ENCODE measurements at regions not wholly inside any gene's neighbourhood (a gene's known extent, or its start where the extent isn't known, plus 50 kb on each side); places are given as distances from the start of the nearest gene placed in this dataset.

GRCh38 chr12:27899151-27899661, 73.3 kb downstream of the PTHLH start (continued):
- TF ChIP-seq GABPA (IDR thresholded peaks at IDR 0.05; ENCODE audit: low read depth, low read length) (no peak), GABPA (CRISPR knock-in tag; IDR thresholded peaks at IDR 0.05; ENCODE audit: low read depth) (no peak; the same call in 1 of the 2 replicates), ZNF224 (CRISPR knock-in tag; IDR thresholded peaks at IDR 0.05) (no peak), MBNL3 (CRISPR knock-in tag; conservative IDR thresholded peaks at IDR 0.05) (no peak), ZNF121 (CRISPR knock-in tag; IDR thresholded peaks at IDR 0.05) (peak; percentile 58; the same call in 1 of the 2 replicates), ZNF607 (CRISPR knock-in tag; IDR thresholded peaks at IDR 0.05; ENCODE audit: borderline replicate concordance) (no peak), THYN1 (CRISPR knock-in tag; IDR thresholded peaks at IDR 0.05; ENCODE audit: borderline replicate concordance, low read depth) (no peak), SNRNP70 (IDR thresholded peaks at IDR 0.05; ENCODE audit: low read depth, low read length) (no peak), PBX2 (CRISPR knock-in tag; IDR thresholded peaks at IDR 0.05) (0 out of 2 replicates have a peak, but pooled peaks have one; percentile 12), ZNF816 (CRISPR knock-in tag; IDR thresholded peaks at IDR 0.05; ENCODE audit: borderline replicate concordance) (no peak), ZNF777 (CRISPR knock-in tag; IDR thresholded peaks at IDR 0.05) (no peak), ZFP36L2 (CRISPR knock-in tag; IDR thresholded peaks at IDR 0.05) (no peak), MNT (IDR thresholded peaks at IDR 0.05) (no peak), SP2 (CRISPR knock-in tag; IDR thresholded peaks at IDR 0.05) (no peak)
- TF ChIP-seq, protein P1, sequence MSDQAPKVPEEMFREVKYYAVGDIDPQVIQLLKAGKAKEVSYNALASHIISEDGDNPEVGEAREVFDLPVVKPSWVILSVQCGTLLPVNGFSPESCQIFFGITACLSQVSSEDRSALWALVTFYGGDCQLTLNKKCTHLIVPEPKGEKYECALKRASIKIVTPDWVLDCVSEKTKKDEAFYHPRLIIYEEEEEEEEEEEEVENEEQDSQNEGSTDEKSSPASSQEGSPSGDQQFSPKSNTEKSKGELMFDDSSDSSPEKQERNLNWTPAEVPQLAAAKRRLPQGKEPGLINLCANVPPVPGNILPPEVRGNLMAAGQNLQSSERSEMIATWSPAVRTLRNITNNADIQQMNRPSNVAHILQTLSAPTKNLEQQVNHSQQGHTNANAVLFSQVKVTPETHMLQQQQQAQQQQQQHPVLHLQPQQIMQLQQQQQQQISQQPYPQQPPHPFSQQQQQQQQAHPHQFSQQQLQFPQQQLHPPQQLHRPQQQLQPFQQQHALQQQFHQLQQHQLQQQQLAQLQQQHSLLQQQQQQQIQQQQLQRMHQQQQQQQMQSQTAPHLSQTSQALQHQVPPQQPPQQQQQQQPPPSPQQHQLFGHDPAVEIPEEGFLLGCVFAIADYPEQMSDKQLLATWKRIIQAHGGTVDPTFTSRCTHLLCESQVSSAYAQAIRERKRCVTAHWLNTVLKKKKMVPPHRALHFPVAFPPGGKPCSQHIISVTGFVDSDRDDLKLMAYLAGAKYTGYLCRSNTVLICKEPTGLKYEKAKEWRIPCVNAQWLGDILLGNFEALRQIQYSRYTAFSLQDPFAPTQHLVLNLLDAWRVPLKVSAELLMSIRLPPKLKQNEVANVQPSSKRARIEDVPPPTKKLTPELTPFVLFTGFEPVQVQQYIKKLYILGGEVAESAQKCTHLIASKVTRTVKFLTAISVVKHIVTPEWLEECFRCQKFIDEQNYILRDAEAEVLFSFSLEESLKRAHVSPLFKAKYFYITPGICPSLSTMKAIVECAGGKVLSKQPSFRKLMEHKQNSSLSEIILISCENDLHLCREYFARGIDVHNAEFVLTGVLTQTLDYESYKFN (CRISPR knock-in tag; conservative IDR thresholded peaks at IDR 0.05): peak; percentile 62
- TF ChIP-seq, protein P2, sequence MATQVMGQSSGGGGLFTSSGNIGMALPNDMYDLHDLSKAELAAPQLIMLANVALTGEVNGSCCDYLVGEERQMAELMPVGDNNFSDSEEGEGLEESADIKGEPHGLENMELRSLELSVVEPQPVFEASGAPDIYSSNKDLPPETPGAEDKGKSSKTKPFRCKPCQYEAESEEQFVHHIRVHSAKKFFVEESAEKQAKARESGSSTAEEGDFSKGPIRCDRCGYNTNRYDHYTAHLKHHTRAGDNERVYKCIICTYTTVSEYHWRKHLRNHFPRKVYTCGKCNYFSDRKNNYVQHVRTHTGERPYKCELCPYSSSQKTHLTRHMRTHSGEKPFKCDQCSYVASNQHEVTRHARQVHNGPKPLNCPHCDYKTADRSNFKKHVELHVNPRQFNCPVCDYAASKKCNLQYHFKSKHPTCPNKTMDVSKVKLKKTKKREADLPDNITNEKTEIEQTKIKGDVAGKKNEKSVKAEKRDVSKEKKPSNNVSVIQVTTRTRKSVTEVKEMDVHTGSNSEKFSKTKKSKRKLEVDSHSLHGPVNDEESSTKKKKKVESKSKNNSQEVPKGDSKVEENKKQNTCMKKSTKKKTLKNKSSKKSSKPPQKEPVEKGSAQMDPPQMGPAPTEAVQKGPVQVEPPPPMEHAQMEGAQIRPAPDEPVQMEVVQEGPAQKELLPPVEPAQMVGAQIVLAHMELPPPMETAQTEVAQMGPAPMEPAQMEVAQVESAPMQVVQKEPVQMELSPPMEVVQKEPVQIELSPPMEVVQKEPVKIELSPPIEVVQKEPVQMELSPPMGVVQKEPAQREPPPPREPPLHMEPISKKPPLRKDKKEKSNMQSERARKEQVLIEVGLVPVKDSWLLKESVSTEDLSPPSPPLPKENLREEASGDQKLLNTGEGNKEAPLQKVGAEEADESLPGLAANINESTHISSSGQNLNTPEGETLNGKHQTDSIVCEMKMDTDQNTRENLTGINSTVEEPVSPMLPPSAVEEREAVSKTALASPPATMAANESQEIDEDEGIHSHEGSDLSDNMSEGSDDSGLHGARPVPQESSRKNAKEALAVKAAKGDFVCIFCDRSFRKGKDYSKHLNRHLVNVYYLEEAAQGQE (IDR thresholded peaks at IDR 0.05; ENCODE audit: borderline replicate concordance in 1 of 2, low read depth in 1 of 2, low read length in 2 of 2): peak in 1 of 2 experiments; percentile 15; a peak in 1 of 4 replicates
- TF ChIP-seq, protein P3, sequence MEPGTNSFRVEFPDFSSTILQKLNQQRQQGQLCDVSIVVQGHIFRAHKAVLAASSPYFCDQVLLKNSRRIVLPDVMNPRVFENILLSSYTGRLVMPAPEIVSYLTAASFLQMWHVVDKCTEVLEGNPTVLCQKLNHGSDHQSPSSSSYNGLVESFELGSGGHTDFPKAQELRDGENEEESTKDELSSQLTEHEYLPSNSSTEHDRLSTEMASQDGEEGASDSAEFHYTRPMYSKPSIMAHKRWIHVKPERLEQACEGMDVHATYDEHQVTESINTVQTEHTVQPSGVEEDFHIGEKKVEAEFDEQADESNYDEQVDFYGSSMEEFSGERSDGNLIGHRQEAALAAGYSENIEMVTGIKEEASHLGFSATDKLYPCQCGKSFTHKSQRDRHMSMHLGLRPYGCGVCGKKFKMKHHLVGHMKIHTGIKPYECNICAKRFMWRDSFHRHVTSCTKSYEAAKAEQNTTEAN (CRISPR knock-in tag; conservative IDR thresholded peaks at IDR 0.05): no peak
- TF ChIP-seq, protein P4, sequence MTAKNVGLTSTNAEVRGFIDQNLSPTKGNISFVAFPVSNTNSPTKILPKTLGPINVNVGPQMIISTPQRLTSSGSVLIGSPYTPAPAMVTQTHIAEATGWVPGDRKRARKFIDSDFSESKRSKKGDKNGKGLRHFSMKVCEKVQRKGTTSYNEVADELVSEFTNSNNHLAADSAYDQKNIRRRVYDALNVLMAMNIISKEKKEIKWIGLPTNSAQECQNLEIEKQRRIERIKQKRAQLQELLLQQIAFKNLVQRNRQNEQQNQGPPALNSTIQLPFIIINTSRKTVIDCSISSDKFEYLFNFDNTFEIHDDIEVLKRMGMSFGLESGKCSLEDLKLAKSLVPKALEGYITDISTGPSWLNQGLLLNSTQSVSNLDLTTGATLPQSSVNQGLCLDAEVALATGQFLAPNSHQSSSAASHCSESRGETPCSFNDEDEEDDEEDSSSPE (CRISPR knock-in tag; IDR thresholded peaks at IDR 0.05): no peak

All from HepG2 (cell line).